ENCODE measurements at regions not wholly inside any gene's neighbourhood (a gene's known extent, or its start where the extent isn't known, plus 50 kb on each side); places are given as distances from the start of the nearest gene placed in this dataset.

DNA sequence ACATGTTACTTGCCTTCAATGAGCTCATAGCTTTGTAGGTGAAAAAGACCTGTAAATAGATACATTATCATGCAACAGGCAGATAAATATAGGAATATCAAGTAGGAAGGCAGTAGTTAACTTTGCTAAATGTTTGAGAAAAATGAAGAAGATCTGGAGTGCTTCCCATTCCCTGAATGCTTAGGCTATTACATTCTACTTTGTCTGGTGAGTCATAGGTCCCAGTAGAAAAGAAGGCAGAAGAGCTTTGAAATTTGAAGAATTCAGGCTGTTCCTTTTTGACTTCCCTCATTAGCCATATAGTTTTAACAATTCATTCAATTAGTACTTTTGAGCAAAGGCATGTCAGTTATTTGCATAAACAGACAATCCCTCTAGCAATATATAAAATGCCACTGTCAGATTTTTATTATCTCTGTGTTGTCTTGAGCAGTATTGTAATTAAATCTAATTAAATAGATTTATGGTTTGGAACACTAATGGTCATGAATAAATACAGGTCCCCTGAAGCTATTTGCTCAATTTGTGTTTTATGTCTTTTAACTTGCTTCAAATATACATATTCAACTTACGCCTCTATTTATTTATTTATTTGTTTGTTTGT is 875.0 kb downstream of the REEP3 start:
- 65 to 84% (median 76%) methylated on average over 1 of the region's 1 CpG for WGBS, 3 donors
- Histone ChIP-seq H3K9me3 (no peaks in the 10 kb centered on the region), H3K27me3 (no peaks in the 10 kb centered on the region), H3K4me1 (ENCODE audit: insufficient read depth) (no peaks in the 10 kb centered on the region), H3K4me3 (no peak overlapping the region), H3K36me3 (no peaks in the 10 kb centered on the region), H3K27ac (no peak overlapping the region)
- TF ChIP-seq POLR2A (IDR thresholded peaks at IDR 0.05) (no peak), EP300 (IDR thresholded peaks at IDR 0.05) (no peak)
- TF ChIP-seq, protein P1, sequence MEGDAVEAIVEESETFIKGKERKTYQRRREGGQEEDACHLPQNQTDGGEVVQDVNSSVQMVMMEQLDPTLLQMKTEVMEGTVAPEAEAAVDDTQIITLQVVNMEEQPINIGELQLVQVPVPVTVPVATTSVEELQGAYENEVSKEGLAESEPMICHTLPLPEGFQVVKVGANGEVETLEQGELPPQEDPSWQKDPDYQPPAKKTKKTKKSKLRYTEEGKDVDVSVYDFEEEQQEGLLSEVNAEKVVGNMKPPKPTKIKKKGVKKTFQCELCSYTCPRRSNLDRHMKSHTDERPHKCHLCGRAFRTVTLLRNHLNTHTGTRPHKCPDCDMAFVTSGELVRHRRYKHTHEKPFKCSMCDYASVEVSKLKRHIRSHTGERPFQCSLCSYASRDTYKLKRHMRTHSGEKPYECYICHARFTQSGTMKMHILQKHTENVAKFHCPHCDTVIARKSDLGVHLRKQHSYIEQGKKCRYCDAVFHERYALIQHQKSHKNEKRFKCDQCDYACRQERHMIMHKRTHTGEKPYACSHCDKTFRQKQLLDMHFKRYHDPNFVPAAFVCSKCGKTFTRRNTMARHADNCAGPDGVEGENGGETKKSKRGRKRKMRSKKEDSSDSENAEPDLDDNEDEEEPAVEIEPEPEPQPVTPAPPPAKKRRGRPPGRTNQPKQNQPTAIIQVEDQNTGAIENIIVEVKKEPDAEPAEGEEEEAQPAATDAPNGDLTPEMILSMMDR (IDR thresholded peaks at IDR 0.05): no peak
- intact Hi-C loops (cut with DNase I): no loop called here
- no peak for DNase-seq

DNA sequence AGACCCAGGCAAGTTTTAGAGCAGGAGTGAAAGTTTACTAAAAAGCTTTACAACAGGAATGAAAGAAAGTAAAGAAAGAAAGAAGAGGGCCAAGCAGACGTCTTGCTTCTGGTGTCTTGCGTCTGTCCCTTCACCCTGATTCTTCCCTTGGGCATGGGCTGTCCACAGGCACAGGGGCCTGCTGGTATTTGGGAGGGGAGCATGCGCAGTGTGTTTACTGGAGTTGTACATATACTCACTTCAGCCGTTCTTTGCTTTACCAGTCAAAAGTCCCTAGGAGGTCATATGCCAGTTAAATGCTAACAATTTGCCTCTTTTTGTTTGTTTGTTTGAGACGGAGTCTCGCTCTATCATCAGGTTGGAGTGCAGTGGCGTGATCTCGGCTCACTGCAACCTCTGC is 875.9 kb downstream of the REEP3 start:
- H3K27me3 ChIP-seq: no peaks in the 10 kb centered on the region
- H3K36me3 ChIP-seq: no peaks in the 10 kb centered on the region
- 91 to 96% (median 95%) methylated on average over 8 of the region's 8 CpGs for WGBS, 3 donors
- H3K27ac ChIP-seq: no peak overlapping the region
- H3K4me3 ChIP-seq: no peak overlapping the region
- no peaks in the 10 kb centered on the region for H3K4me1 ChIP-seq (ENCODE audit: insufficient read depth)
- no peak for DNase-seq
- H3K9me3 ChIP-seq: no peaks in the 10 kb centered on the region
- no peak for TF ChIP-seq EP300 (IDR thresholded peaks at IDR 0.05)
- no peak for TF ChIP-seq POLR2A (IDR thresholded peaks at IDR 0.05)
- TF ChIP-seq, protein P1 (IDR thresholded peaks at IDR 0.05): no peak
- intact Hi-C loops (cut with DNase I): no loop called here

DNA sequence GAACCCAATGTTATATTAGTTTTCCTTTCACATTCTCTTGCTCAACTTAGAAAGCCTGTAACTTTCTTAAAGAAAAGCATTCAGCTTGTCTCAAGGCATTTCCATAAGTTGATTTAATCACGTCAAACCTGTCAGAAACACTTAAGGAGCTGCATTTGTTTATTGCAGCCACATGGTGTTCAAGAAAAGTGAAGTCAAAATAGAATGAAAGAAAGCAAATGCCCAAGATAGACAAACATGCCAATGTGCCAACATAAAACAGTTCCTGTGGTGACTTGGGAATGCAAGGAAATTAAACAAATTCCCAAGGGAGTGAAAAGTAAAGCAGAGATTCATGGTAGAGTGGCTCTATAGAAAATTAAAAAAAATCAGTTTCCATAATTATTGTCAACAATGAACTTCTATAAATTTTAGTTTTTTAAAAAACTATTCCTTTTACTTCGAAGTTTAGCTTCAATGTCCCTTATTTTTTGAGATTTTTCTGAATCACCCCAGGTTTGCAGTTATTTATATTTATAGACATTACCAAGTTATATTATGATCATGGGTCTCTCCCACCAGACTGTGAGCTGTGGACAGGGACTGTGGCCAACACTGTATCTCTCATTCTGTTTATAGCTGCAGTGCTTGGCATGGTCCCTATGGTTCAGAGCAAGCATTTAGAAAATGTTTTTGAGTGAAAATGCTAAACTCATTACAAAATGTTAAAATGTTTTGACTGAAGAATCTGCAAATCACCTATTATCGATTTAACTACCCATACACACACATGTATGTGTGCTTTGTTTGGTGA is 887.4 kb downstream of the REEP3 start:
- H3K27me3 ChIP-seq: no peaks in the 10 kb centered on the region
- H3K36me3 ChIP-seq: no peaks in the 10 kb centered on the region
- WGBS, 3 donors: 28 to 50% (median 35%) methylated on average over 3 of the region's 3 CpGs
- H3K4me1 ChIP-seq (ENCODE audit: insufficient read depth): no peaks in the 10 kb centered on the region
- no peak overlapping the region for H3K27ac ChIP-seq
- TF ChIP-seq, protein P1 (IDR thresholded peaks at IDR 0.05): no peak
- no peak for TF ChIP-seq POLR2A (IDR thresholded peaks at IDR 0.05)
- intact Hi-C loops (cut with DNase I): no loop called here
- DNase-seq: no peak
- H3K4me3 ChIP-seq: no peak overlapping the region
- no peaks in the 10 kb centered on the region for H3K9me3 ChIP-seq

DNA sequence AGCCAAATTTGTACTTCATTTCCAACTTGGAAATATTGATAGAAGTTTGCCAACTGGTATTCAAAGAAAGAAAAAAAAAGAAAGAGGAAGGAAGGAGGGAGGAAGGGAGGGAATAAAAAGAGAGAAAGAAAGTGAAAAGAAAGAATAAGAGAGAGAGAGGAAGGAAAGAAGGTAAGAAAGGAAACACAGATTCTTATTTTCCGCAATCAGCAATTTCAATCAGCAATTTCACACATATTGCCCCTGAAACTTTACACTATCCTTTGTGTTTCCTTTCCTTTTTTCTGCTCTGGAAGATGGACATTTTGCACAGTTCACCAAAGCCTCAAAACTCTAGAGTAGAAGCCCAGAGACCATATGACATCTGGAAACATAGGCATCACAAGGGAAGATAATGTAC is 888.1 kb downstream of the REEP3 start:
- TF ChIP-seq, protein P1 (IDR thresholded peaks at IDR 0.05): no peak
- TF ChIP-seq POLR2A (IDR thresholded peaks at IDR 0.05): no peak
- TF ChIP-seq EP300 (IDR thresholded peaks at IDR 0.05): no peak
- WGBS, 3 donors: 92 to 100% (median 100%) methylated on average over 1 of the region's 1 CpG
- no peak for DNase-seq
- intact Hi-C loops (cut with DNase I): no loop called here
- H3K27ac ChIP-seq: no peak overlapping the region
- no peaks in the 10 kb centered on the region for H3K9me3 ChIP-seq
- H3K27me3 ChIP-seq: no peaks in the 10 kb centered on the region
- no peak overlapping the region for H3K4me3 ChIP-seq
- no peaks in the 10 kb centered on the region for H3K4me1 ChIP-seq (ENCODE audit: insufficient read depth)
- no peaks in the 10 kb centered on the region for H3K36me3 ChIP-seq
